ENCODE measurements at regions not wholly inside any gene's neighbourhood (a gene's known extent, or its start where the extent isn't known, plus 50 kb on each side); places are given as distances from the start of the nearest gene placed in this dataset.

DNA sequence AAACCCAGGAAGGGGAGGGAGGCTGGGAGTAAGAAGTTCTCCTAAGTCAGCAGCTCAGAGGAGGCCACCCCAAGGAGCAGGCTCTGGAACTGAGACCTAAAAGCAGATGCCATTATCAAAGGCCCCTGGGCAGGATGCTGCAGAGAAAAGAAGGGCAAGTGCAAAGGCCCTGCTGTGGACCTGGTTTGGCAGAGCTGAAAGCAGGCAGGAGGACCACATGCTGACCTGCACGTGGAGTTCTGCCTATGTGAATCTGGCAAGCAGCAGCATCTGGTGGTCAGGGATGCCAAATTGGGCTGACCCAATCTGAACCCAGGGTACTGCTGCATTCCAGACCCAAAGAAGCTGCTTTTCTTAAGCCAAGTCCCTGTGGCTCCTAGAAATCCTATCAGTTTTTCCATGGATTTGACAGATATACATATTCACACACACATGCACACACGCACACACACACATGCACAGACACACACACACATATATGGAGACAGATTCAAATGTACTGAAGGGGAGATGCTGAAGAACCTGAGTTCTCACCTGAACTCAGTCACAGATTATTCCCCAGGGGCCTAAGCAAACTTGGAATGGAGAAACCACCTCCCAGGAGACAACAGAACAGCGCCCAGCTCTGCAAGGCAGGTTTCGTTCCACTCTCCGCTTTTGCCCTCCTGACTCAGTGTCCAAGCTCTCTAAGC lies 119.9 kb downstream of the FOXA2 start:
- BruUV-seq (replicated peaks): no TSS peak
- POLR2A ChIA-PET: no interaction called here
- H3K27ac ChIP-seq (ENCODE audit: extremely low read depth, low read depth, low read length): no peak overlapping the region
- DNase-seq (ENCODE audit: extremely low read depth in 1 of 4, low spot score in 3 of 4) (no peak), FAIRE-seq (no peak), ATAC-seq (no peak)
- in situ Hi-C loops (cut with MboI) (no loop called here), intact Hi-C loops (cut with micrococcal nuclease) (no loop called here)
- no peaks in the 10 kb centered on the region for H3K9me1 ChIP-seq (ENCODE audit: control insufficient read depth, insufficient read depth, low read length)
- no peak overlapping the region for H3K4me3 ChIP-seq
- H3K9me3 ChIP-seq (replicated peaks; ENCODE audit: control insufficient read depth, insufficient read depth, low read depth, low read length): no peaks in the 10 kb centered on the region
- CTCF ChIA-PET (ENCODE audit: low intra/inter-chr PET ratio): no interaction called here
- H3K27me3 ChIP-seq (ENCODE audit: control insufficient read depth in 2 of 2, insufficient read depth in 2 of 2, low read length in 2 of 2): no peaks in the 10 kb centered on the region
- no peaks in the 10 kb centered on the region for H3K36me3 ChIP-seq (ENCODE audit: control insufficient read depth, insufficient read depth, low read length)
- H3K9ac ChIP-seq (ENCODE audit: insufficient read depth in 1 of 2, low read depth in 2 of 2, low read length in 2 of 2): no peak overlapping the region
- H3K4me2 ChIP-seq (ENCODE audit: insufficient read depth, low read length): no peak overlapping the region
- no peaks in the 10 kb centered on the region for H4K20me1 ChIP-seq (replicated peaks; ENCODE audit: control insufficient read depth, insufficient read depth, low read length)
- no peak overlapping the region for H2AFZ ChIP-seq (ENCODE audit: low read depth, low read length)
- peaks cover 0 to 10% of the 10 kb centered on the region in 2 experiments; a peak in 4 of 5 replicates for H3K4me1 ChIP-seq (replicated peaks in 1 of 2; ENCODE audit: control insufficient read depth in 2 of 2, insufficient read depth in 2 of 2, low read length in 2 of 2)
- no peaks in the 10 kb centered on the region for H3K79me2 ChIP-seq (ENCODE audit: control insufficient read depth, insufficient read depth, low read length)
- TF ChIP-seq, protein P1, sequence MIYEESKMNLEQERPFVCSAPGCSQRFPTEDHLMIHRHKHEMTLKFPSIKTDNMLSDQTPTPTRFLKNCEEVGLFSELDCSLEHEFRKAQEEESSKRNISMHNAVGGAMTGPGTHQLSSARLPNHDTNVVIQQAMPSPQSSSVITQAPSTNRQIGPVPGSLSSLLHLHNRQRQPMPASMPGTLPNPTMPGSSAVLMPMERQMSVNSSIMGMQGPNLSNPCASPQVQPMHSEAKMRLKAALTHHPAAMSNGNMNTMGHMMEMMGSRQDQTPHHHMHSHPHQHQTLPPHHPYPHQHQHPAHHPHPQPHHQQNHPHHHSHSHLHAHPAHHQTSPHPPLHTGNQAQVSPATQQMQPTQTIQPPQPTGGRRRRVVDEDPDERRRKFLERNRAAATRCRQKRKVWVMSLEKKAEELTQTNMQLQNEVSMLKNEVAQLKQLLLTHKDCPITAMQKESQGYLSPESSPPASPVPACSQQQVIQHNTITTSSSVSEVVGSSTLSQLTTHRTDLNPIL (CRISPR knock-in tag; IDR thresholded peaks at IDR 0.05): no peak
- no peak for TF ChIP-seq ZNF830 (CRISPR knock-in tag; IDR thresholded peaks at IDR 0.05)
- no peak for TF ChIP-seq MTF1 (CRISPR knock-in tag; IDR thresholded peaks at IDR 0.05; ENCODE audit: borderline replicate concordance)
- TF ChIP-seq EZH2 (IDR thresholded peaks at IDR 0.05; ENCODE audit: borderline replicate concordance, low read depth, low read length): no peak
- no peak for TF ChIP-seq MXI1 (IDR thresholded peaks at IDR 0.05; ENCODE audit: low read depth, low read length)
- TF ChIP-seq ZNF717 (CRISPR knock-in tag; IDR thresholded peaks at IDR 0.05): no peak
- TF ChIP-seq DPF2 (IDR thresholded peaks at IDR 0.05): no peak
- WGBS (ENCODE audit: insufficient coverage, low coverage, missing lambda C conversion rate): 69% methylated on average over 5 of the region's 5 CpGs

All from K562 (cell line).